Nephron progenitor cell (in vitro differentiated cells): ENCODE measurements at regions not wholly inside any gene's neighbourhood (a gene's known extent, or its start where the extent isn't known, plus 50 kb on each side); places are given as distances from the start of the nearest gene placed in this dataset.

ENCODE experiments used
- DNase-seq: peaks from one replicate; pipeline ENCODE4 v3.0.0; 2021
- H3K27ac Mint-ChIP-seq: 2 replicates; pipeline ENCODE4 v1.8.0; 2021; ENCODE audit warnings: mild to moderate bottlenecking, moderate library complexity, mixed read lengths
- H3K27me3 Mint-ChIP-seq: 2 replicates; pipeline ENCODE4 v1.8.0; 2021; ENCODE audit warnings: mild to moderate bottlenecking, low read depth, mixed read lengths; ENCODE audit not compliant: poor library complexity
- H3K36me3 Mint-ChIP-seq: 2 replicates; pipeline ENCODE4 v1.8.0; 2021; ENCODE audit warnings: low read depth, mixed read lengths
- H3K4me1 Mint-ChIP-seq: 2 replicates; pipeline ENCODE4 v1.8.0; 2021; ENCODE audit warnings: mixed read lengths
- H3K4me3 Mint-ChIP-seq: 2 replicates; pipeline ENCODE4 v1.8.0; 2021; ENCODE audit warnings: mild to moderate bottlenecking, moderate library complexity, mixed read lengths
- H3K9me3 Mint-ChIP-seq: 2 replicates; pipeline ENCODE4 v1.8.0; 2021; ENCODE audit warnings: mild to moderate bottlenecking, moderate library complexity, mixed read lengths
- CTCF ChIP-seq: fragments of 200-600 bp; sonication (generic); IDR thresholded peaks from 2 replicates; pipeline ENCODE4 v1.5.0; 2021; ENCODE audit warnings: antibody characterized with exemption

GRCh38 chr3:966341-966740 is 126.5 kb upstream of the CNTN6 start:
- Mint-ChIP-seq H3K9me3 (peaks cover 8% of the 10 kb centered on the region), H3K27ac (peak overlapping the region; percentile 74), H3K4me1 (peaks cover 24% of the 10 kb centered on the region), H3K4me3 (peak overlapping the region; percentile 45), H3K27me3 (peaks cover 6% of the 10 kb centered on the region), H3K36me3 (no peaks in the 10 kb centered on the region)
- DNase-seq: no peak
- TF ChIP-seq CTCF: no peak

- no peak for TF ChIP-seq CTCF
- H3K27ac Mint-ChIP-seq: no peak overlapping the region
- H3K27me3 Mint-ChIP-seq: peaks cover 6% of the 10 kb centered on the region
- H3K9me3 Mint-ChIP-seq: peaks cover 21% of the 10 kb centered on the region
- no peak for DNase-seq
- H3K36me3 Mint-ChIP-seq: no peaks in the 10 kb centered on the region
- no peaks in the 10 kb centered on the region for H3K4me1 Mint-ChIP-seq
- H3K4me3 Mint-ChIP-seq: no peak overlapping the region
Measured at GRCh38 chr3:973340-973739, 119.5 kb upstream of the CNTN6 start.

- Mint-ChIP-seq H3K4me3 (no peak overlapping the region), H3K4me1 (no peaks in the 10 kb centered on the region), H3K36me3 (no peaks in the 10 kb centered on the region), H3K27me3 (no peaks in the 10 kb centered on the region), H3K9me3 (peaks cover 32% of the 10 kb centered on the region), H3K27ac (no peak overlapping the region)
- no peak for TF ChIP-seq CTCF
- DNase-seq: no peak
Measured at GRCh38 chr3:976006-976405, 116.8 kb upstream of the CNTN6 start.

GRCh38 chr3:981156-981555 is 111.7 kb upstream of the CNTN6 start:
- H3K27ac Mint-ChIP-seq: no peak overlapping the region
- no peak overlapping the region for H3K4me3 Mint-ChIP-seq
- no peaks in the 10 kb centered on the region for H3K4me1 Mint-ChIP-seq
- no peaks in the 10 kb centered on the region for H3K27me3 Mint-ChIP-seq
- no peak for TF ChIP-seq CTCF
- DNase-seq: no peak
- peaks cover 22% of the 10 kb centered on the region for H3K9me3 Mint-ChIP-seq
- no peaks in the 10 kb centered on the region for H3K36me3 Mint-ChIP-seq

- H3K36me3 Mint-ChIP-seq: no peaks in the 10 kb centered on the region
- peaks cover 5% of the 10 kb centered on the region for H3K27me3 Mint-ChIP-seq
- no peak for DNase-seq
- peaks cover 3% of the 10 kb centered on the region for H3K9me3 Mint-ChIP-seq
- H3K4me3 Mint-ChIP-seq: no peak overlapping the region
- TF ChIP-seq CTCF: no peak
- H3K4me1 Mint-ChIP-seq: no peaks in the 10 kb centered on the region
- no peak overlapping the region for H3K27ac Mint-ChIP-seq
Measured at GRCh38 chr3:988785-989184, 104.0 kb upstream of the CNTN6 start.

GRCh38 chr3:992871-993270 is 100.0 kb upstream of the CNTN6 start:
- no peak for TF ChIP-seq CTCF
- no peak for DNase-seq
- H3K4me1 Mint-ChIP-seq: no peaks in the 10 kb centered on the region
- peaks cover 3% of the 10 kb centered on the region for H3K9me3 Mint-ChIP-seq
- no peaks in the 10 kb centered on the region for H3K36me3 Mint-ChIP-seq
- no peak overlapping the region for H3K27ac Mint-ChIP-seq
- peaks cover 2% of the 10 kb centered on the region for H3K27me3 Mint-ChIP-seq
- no peak overlapping the region for H3K4me3 Mint-ChIP-seq
